AG04450 (cell line): ENCODE measurements at regions not wholly inside any gene's neighbourhood (a gene's known extent, or its start where the extent isn't known, plus 50 kb on each side); places are given as distances from the start of the nearest gene placed in this dataset.

Experiments used
- CTCF ChIA-PET: fragments of 300-600, 350-600 bp; formaldehyde crosslinking; extraction: SDS; loops from one replicate; lab custom pipeline; 2022; ENCODE audit warnings: antibody characterized with exemption, inconsistent platforms; lab: Charles Lee
- POLR2A ChIA-PET: fragments of 350-600 bp; formaldehyde crosslinking; extraction: SDS; loops from one replicate; lab custom pipeline; 2021; ENCODE audit warnings: antibody characterized with exemption, inconsistent platforms; lab: Yijun Ruan, JAX
- DNase-seq: peaks from one replicate; pipeline ENCODE4 v3.0.0-alpha.2; 2011; ENCODE audit warnings: low read depth, low spot score
- H3K27ac ChIP-seq: one replicate; pipeline ENCODE4 v1.5.1; 2012; ENCODE audit warnings: low read depth, low read length, control low read depth
- H3K27me3 ChIP-seq: one replicate; pipeline ENCODE4 v1.6.0; 2012; ENCODE audit warnings: low read length; ENCODE audit not compliant: control insufficient read depth, insufficient read depth
- H3K4me3 ChIP-seq: 2 replicates; pipeline ENCODE4 v1.5.1; 2011; ENCODE audit warnings: mild to moderate bottlenecking, low read depth, low read length, control low read depth
- H3K9me3 ChIP-seq: 2 replicates; pipeline ENCODE4 v1.5.1; 2012; ENCODE audit warnings: low read length; ENCODE audit not compliant: control insufficient read depth, insufficient read depth
- CTCF ChIP-seq: IDR thresholded peaks from 2 replicates; pipeline ENCODE4 v1.5.1; 2011; ENCODE audit warnings: low read depth, low read length, control low read depth, inconsistent platforms

GRCh38 chr13:39263531-39263930 lies 225.3 kb downstream of the NHLRC3 start:
- Histone ChIP-seq H3K4me3 (no peak overlapping the region), H3K27ac (no peak overlapping the region), H3K9me3 (no peaks in the 10 kb centered on the region), H3K27me3 (no peaks in the 10 kb centered on the region)
- CTCF ChIA-PET, result interaction anchor here (1.0 to 4.0 kb wide), 6 partner anchors 11 to 349 kb away, joined by 3 to 23 read pairs (median 5); no protein-coding TSS in a partner anchor
- TF ChIP-seq CTCF, result no peak
- POLR2A ChIA-PET, result no interaction called here
- DNase-seq, result no peak

- Histone ChIP-seq H3K4me3 (no peak overlapping the region), H3K27me3 (no peaks in the 10 kb centered on the region), H3K27ac (no peak overlapping the region), H3K9me3 (no peaks in the 10 kb centered on the region)
- ChIA-PET POLR2A (no interaction called here), CTCF (no interaction called here)
- no peak for DNase-seq
- no peak for TF ChIP-seq CTCF
Observed at GRCh38 chr13:39266426-39266825, 228.2 kb downstream of the NHLRC3 start.

GRCh38 chr13:39268398-39268797 lies 230.1 kb downstream of the NHLRC3 start:
- Histone ChIP-seq H3K4me3 (no peak overlapping the region), H3K27me3 (no peaks in the 10 kb centered on the region), H3K27ac (no peak overlapping the region), H3K9me3 (no peaks in the 10 kb centered on the region)
- no peak for DNase-seq
- POLR2A ChIA-PET, result no interaction called here
- CTCF ChIA-PET, result interaction anchor here (1.3 to 1.4 kb wide), 2 partner anchors 124 to 343 kb away, joined by 4 read pairs; no protein-coding TSS in a partner anchor
- no peak for TF ChIP-seq CTCF

- POLR2A ChIA-PET, result no interaction called here
- DNase-seq, result no peak
- CTCF ChIA-PET, result no interaction called here
- no peaks in the 10 kb centered on the region for H3K27me3 ChIP-seq
- no peaks in the 10 kb centered on the region for H3K9me3 ChIP-seq
- no peak overlapping the region for H3K4me3 ChIP-seq
- no peak overlapping the region for H3K27ac ChIP-seq
- TF ChIP-seq CTCF, result no peak
Observed at GRCh38 chr13:39269004-39269403, 230.7 kb downstream of the NHLRC3 start.

GRCh38 chr13:39269411-39269810 lies 231.2 kb downstream of the NHLRC3 start:
- no peak for TF ChIP-seq CTCF
- ChIA-PET CTCF (interaction anchor here (1.1 to 1.6 kb wide), 2 partner anchors 11 to 347 kb away, joined by 3 to 9 read pairs; no protein-coding TSS in a partner anchor), POLR2A (no interaction called here)
- H3K9me3 ChIP-seq, result no peaks in the 10 kb centered on the region
- H3K27me3 ChIP-seq, result no peaks in the 10 kb centered on the region
- H3K27ac ChIP-seq, result no peak overlapping the region
- no peak overlapping the region for H3K4me3 ChIP-seq
- no peak for DNase-seq
